ENCODE measurements at regions not wholly inside any gene's neighbourhood (a gene's known extent, or its start where the extent isn't known, plus 50 kb on each side); places are given as distances from the start of the nearest gene placed in this dataset.

- Histone ChIP-seq H3K27me3 (ENCODE audit: insufficient read depth) (no peaks in the 10 kb centered on the region), H3K36me3 (replicated peaks in 1 of 2; ENCODE audit: control insufficient read depth in 1 of 2, insufficient read depth in 2 of 2, low read length in 1 of 2) (no peaks in the 10 kb centered on the region), H3K79me2 (ENCODE audit: insufficient read depth) (no peaks in the 10 kb centered on the region), H3K4me2 (no peak overlapping the region), H3K9me3 (no peaks in the 10 kb centered on the region), H3K4me1 (ENCODE audit: control insufficient read depth in 1 of 2, insufficient read depth in 2 of 2, low read depth in 1 of 2, low read length in 1 of 2) (no peaks in the 10 kb centered on the region), H3F3A (replicated peaks; ENCODE audit: insufficient read depth) (no peaks in the 10 kb centered on the region), H3K9ac (no peak overlapping the region), H3K27ac (ENCODE audit: low read depth in 2 of 2, low read length in 1 of 2) (no peak overlapping the region), H3K4me3 (ENCODE audit: low read depth in 2 of 2, low read length in 1 of 2) (no peak overlapping the region), H2AFZ (ENCODE audit: low read depth) (no peak overlapping the region), H3K9me2 (no peaks in the 10 kb centered on the region), H4K20me1 (ENCODE audit: insufficient read depth) (no peaks in the 10 kb centered on the region)
- POLR2A ChIA-PET: no interaction called here
- WGBS (ENCODE audit: low lambda C conversion rate): 36% methylated on average over 1 of the region's 1 CpG
- CTCF ChIA-PET: no interaction called here
- TF ChIP-seq ELF1 (IDR thresholded peaks at IDR 0.05) (no peak), EP300 (IDR thresholded peaks at IDR 0.05; ENCODE audit: borderline replicate concordance in 1 of 2, low read depth in 1 of 2, low read length in 1 of 2) (no peak), EZH2phosphoT487 (IDR thresholded peaks at IDR 0.05; ENCODE audit: borderline replicate concordance, low read depth) (no peak), PBX3 (IDR thresholded peaks at IDR 0.05) (no peak), SMC3 (IDR thresholded peaks at IDR 0.05; ENCODE audit: low read depth, low read length) (no peak), REST (IDR thresholded peaks at IDR 0.05; ENCODE audit: low read depth, low read length) (no peak), MEF2A (IDR thresholded peaks at IDR 0.05; ENCODE audit: borderline replicate concordance, low read depth) (no peak), RCOR1 (IDR thresholded peaks at IDR 0.05; ENCODE audit: low read length) (no peak), MXI1 (IDR thresholded peaks at IDR 0.05; ENCODE audit: low read depth, low read length) (no peak), CHD2 (IDR thresholded peaks at IDR 0.05; ENCODE audit: low read length, partially characterized antibody) (no peak), RFX5 (IDR thresholded peaks at IDR 0.05; ENCODE audit: low read length) (no peak), USF2 (IDR thresholded peaks at IDR 0.05; ENCODE audit: borderline replicate concordance, low read depth, low read length) (no peak), GABPA (IDR thresholded peaks at IDR 0.05; ENCODE audit: low read depth) (no peak), TAF1 (IDR thresholded peaks at IDR 0.05; ENCODE audit: borderline replicate concordance, low read depth, low read length) (no peak), MAX (IDR thresholded peaks at IDR 0.05; ENCODE audit: low read depth) (no peak), USF1 (IDR thresholded peaks at IDR 0.05; ENCODE audit: borderline replicate concordance, low read depth) (no peak)
- no peak for DNase-seq
Observed at GRCh38 chr6:99030915-99031314, 83.2 kb upstream of the FBXL4 start.
